Epithelial cell of esophagus (primary cell): ENCODE measurements at regions not wholly inside any gene's neighbourhood (a gene's known extent, or its start where the extent isn't known, plus 50 kb on each side); places are given as distances from the start of the nearest gene placed in this dataset.
"Not testable (repeated sequence)": the region's sequence is repeated elsewhere in the genome, so short reads cannot be mapped to it uniquely, and the experiment has no call there.

Experiments
- DNase-seq: peaks from one replicate; pipeline ENCODE4 v3.0.0; 2010; ENCODE audit warnings: low read depth
- H3K4me3 ChIP-seq: 2 replicates; pipeline ENCODE4 v1.5.1; 2011; ENCODE audit warnings: mild to moderate bottlenecking, low read length, control low read depth
- TF ChIP-seq, protein P1 (sequence below): IDR thresholded peaks from 2 replicates; pipeline ENCODE4 v1.5.1; 2011; ENCODE audit warnings: low read depth, mild to moderate bottlenecking, low read length, control low read depth, inconsistent platforms; ENCODE audit not compliant: insufficient read depth; ENCODE audit errors: missing control alignments

DNA sequence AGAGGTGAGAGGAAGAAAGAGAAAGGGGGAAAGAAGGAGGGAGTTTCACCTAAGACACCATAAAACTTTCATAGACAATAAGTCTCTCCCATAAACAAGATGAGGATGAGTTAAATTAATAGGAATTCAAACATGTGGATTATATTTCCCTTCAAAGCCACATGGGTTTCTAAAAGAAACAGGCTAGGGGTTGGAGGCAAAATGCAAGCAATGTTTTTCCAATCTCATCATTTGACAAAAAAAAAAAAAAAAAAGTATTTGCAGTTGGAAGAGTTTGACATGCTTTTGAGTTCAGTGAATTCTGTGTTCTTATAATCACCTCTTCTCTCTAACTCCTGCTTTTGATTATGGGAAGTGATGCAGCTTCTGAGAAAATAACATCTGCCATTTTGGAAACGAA, 186.1 kb upstream of the ADRA1D start:
- DNase-seq = no peak
- no peak overlapping the region for H3K4me3 ChIP-seq
- TF ChIP-seq, protein P1, sequence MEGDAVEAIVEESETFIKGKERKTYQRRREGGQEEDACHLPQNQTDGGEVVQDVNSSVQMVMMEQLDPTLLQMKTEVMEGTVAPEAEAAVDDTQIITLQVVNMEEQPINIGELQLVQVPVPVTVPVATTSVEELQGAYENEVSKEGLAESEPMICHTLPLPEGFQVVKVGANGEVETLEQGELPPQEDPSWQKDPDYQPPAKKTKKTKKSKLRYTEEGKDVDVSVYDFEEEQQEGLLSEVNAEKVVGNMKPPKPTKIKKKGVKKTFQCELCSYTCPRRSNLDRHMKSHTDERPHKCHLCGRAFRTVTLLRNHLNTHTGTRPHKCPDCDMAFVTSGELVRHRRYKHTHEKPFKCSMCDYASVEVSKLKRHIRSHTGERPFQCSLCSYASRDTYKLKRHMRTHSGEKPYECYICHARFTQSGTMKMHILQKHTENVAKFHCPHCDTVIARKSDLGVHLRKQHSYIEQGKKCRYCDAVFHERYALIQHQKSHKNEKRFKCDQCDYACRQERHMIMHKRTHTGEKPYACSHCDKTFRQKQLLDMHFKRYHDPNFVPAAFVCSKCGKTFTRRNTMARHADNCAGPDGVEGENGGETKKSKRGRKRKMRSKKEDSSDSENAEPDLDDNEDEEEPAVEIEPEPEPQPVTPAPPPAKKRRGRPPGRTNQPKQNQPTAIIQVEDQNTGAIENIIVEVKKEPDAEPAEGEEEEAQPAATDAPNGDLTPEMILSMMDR = no peak

DNA sequence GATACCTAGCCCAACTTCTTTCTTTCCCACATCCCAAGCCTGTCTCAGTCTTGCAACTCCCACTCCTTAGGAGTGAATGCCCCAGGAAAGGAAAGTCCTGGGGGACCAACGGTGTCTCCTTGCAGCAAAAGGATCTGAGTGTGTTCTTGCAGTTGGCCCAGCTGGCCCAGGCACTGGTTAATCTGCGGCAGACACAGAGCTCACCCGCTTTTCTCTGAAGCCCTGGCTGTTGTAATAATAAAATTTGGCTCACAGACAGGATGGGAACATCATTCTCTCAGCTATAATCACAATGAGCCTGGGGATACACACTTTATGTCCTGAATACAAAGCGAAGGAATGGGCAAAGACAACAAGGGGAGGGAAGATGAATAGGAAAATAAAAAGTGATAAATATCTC, 185.6 kb upstream of the ADRA1D start:
- no peak overlapping the region for H3K4me3 ChIP-seq
- TF ChIP-seq, protein P1 = no peak
- DNase-seq = no peak

DNA sequence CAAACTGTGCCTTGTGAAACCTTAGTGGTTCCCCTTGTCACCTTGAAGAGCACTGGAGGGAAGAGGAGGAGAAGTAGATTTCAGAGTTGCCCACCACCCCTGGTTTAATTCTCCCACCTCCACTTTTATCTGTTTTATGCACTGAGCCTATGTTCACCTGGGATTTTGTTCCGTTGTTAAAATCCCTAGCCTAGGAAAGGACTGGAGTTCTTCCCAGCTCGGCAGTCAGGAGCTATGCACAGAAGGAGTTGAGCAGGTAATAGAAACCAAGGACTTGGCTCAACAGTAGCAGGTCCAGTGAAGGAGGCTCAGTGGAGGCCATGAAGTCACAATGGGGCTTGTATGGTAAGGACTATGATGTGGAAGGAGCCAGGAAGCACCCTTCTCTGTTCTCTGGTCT, 182.4 kb upstream of the ADRA1D start:
- DNase-seq = no peak
- TF ChIP-seq, protein P1 = no peak
- H3K4me3 ChIP-seq = no peak overlapping the region

DNA sequence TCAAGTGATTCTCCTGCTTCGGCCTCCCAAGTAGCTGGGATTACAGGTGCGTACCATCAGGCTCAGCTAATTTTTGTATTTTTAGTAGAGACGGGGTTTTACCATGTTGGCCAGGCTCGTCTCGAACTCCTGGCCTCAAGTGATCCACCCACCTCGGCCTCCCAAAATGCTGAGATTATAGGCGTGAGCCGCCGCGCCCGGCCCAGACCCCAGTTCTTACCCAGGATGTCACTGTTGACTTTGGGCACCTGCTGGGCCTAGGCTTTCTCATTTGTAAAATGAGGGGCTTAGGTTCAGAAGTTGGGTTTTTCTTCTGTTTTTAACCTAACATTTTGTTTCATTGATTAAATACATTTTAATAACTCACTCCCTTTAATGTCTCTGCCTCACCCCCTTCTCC, 181.7 kb upstream of the ADRA1D start:
- not testable (repeated sequence) for DNase-seq, H3K4me3 ChIP-seq

DNA sequence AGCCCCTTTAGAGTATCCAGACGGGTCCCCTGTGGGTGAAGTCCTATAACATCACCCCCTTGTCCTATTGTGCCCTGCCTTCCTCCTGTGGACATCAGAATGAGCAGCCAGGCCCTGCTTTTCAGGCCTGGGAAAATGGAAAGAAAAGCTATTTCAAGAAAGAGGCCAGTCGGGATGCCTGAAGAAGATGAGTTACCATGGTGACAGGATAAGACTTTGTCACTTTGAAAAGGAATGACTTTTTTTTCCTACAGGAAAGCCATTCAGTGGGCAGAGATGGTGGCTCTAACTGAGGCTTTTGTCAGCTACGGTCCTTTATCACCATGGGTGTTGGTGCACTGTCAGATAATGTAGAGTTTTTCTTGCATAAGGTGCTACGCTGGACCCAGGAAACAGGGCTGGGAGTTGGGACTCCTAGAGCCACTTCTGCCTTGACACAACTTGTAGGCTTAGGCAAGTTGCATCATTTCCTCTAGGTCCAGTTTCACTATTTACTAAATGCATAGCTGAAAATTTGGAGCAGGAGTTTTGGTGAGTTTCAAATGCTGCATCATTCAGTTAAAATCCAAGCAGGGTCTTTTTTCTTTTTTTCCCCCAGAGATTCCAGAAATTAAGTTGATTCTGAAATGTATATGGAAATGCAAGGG, 179.0 kb upstream of the ADRA1D start:
- TF ChIP-seq, protein P1 = no peak

DNA sequence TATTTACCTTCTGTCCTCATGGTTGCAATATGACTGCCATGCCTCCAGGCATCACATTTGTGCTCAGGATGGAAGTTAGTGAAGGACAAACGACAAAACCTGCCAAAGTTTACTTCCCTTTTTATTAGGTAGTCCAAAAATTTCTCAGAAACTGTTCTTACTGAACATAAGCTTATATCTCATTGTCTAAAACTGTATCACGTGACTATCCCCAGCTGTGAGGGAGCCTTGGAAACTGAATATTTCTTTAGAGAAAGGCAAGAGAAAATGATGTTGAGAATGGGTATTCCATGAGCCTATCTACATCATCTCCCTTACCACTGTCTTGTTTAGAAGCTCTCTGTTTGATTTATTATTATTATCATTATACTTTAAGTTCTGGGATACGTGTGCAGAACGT, 169.1 kb upstream of the ADRA1D start:
- DNase-seq = no peak
- no peak overlapping the region for H3K4me3 ChIP-seq
- TF ChIP-seq, protein P1 = no peak

More for the DNA sequence above, 179.0 kb upstream of the ADRA1D start:
- no peak overlapping the region for H3K4me3 ChIP-seq
- DNase-seq = no peak

DNA sequence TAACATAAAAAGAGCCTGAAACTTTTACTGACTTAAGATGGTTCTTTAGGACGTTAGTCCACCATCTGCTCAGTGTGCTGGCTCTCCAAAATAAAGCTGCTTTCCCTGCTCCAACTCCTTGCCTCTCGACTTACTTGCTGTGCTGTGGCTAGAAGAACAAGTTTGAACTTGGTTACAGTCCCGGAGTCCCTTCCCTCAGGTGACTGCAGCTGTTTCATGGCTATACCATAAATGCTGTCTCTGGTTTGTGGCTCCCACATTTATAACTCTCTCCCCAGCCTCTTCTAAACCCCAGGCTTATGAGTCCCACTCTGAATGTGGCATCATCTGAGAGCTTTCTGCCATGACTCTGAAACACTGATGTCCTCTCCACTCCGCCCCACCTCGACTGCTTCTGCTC, 166.2 kb upstream of the ADRA1D start:
- DNase-seq = peak; percentile 46
- no peak overlapping the region for H3K4me3 ChIP-seq
- TF ChIP-seq, protein P1 = no peak
